ENCODE measurements at regions not wholly inside any gene's neighbourhood (a gene's known extent, or its start where the extent isn't known, plus 50 kb on each side); places are given as distances from the start of the nearest gene placed in this dataset.
A peak's percentile ranks its signal among the peaks of the same experiment; 100 is the strongest.

DNA sequence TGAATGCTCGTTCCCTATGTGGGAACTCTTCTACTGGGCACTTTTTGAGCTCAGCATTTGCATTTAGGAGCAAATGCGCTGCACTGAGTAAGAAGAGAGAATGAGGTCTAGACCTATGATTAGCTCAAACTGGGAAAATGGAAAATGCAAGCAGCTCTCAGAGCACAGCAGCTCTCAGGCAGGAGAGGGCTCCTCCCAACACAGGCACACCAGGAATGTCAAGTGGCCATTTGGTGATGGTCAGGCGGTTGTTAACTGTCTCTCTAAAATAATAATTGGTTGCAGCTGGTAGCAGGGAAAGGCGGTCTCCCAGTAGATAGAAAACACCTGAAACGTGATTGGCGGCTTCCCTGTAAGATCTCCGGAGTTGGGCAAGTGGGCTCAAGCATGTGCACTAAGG is 162.0 kb upstream of the ECI2 start:
- TF ChIP-seq, protein P1, sequence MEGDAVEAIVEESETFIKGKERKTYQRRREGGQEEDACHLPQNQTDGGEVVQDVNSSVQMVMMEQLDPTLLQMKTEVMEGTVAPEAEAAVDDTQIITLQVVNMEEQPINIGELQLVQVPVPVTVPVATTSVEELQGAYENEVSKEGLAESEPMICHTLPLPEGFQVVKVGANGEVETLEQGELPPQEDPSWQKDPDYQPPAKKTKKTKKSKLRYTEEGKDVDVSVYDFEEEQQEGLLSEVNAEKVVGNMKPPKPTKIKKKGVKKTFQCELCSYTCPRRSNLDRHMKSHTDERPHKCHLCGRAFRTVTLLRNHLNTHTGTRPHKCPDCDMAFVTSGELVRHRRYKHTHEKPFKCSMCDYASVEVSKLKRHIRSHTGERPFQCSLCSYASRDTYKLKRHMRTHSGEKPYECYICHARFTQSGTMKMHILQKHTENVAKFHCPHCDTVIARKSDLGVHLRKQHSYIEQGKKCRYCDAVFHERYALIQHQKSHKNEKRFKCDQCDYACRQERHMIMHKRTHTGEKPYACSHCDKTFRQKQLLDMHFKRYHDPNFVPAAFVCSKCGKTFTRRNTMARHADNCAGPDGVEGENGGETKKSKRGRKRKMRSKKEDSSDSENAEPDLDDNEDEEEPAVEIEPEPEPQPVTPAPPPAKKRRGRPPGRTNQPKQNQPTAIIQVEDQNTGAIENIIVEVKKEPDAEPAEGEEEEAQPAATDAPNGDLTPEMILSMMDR (IDR thresholded peaks at IDR 0.05), result no peak
- DNase-seq (ENCODE audit: low spot score) (no peak), ATAC-seq (ENCODE audit: low FRiP score) (no peak)

DNA sequence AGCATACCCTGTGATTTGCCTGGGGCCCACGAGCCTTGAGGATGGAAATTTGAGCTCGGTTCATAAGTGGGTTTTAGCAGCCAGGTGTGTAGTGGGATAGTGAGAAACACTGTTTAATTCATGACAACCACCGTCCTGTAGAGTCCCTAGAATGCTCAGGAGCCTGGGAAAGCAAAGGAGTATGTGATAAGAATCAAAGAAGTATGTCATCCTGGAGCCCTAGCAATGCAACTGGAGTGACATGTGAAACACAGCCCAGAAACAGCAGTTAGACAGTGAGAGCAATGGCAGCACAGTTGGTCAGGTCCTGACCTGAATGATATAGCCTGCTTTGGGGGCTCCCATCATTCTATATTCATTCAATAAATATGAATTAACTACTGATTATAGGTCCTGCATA is 161.2 kb upstream of the ECI2 start:
- TF ChIP-seq, protein P1 (IDR thresholded peaks at IDR 0.05), result no peak
- ATAC-seq (ENCODE audit: low FRiP score) (no peak), DNase-seq (ENCODE audit: low spot score) (no peak)

DNA sequence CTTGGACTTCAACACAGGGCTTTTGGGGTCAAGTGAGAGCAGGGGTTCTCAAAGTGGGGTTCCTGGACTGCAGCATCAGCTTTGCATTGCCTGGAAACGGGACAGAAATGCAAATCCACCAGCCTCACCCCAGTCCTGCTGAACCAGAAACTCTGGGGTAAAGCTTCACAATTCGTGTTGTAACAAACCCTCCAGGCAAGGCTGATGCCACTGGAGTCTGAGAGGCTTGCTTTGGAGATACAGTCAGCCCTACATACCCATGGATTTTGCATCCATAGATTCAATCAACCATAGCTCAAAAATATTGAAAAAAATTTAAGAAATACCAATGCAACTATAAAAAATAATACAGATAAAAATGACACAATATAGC is 160.4 kb upstream of the ECI2 start:
- DNase-seq (ENCODE audit: low spot score) (no peak), ATAC-seq (ENCODE audit: low FRiP score) (no peak)
- TF ChIP-seq, protein P1 (IDR thresholded peaks at IDR 0.05), result no peak

DNA sequence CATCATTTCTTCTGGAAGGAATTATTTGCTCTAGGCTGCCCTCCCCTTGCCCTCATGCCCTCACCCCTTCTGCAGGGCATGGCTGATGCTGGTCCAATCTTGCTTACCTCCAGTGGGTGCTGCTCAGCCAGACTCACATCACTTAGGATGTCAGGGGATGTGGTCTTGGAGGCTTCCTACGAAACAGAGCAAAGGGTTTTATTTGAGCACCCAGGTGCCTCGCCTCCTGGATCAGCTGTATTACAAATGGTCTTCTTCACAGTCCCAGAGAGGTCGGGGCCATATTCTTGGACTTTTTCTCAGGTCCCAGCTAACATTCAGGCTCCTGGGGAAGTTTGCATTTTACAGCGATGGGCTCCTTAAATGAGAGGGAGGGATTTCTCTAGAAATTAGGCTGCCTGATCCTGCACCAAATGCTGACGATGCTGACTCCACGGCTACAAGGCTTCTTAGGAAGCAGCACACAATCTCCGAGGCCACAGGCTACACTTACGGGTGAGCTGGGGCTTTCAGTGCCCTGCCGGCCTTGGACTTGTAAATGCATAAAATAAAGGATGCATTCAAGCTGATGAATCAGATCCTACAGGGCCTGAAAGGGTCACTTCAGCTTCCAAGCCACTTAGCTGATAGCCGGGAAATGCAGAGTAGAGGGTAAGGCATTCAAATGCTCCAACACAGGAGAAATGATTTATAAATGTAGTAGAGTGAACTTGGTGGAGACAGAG is 159.8 kb upstream of the ECI2 start:
- ATAC-seq (ENCODE audit: low FRiP score), result no peak
- DNase-seq (ENCODE audit: low spot score), result no peak
- TF ChIP-seq, protein P1 (IDR thresholded peaks at IDR 0.05), result no peak

DNA sequence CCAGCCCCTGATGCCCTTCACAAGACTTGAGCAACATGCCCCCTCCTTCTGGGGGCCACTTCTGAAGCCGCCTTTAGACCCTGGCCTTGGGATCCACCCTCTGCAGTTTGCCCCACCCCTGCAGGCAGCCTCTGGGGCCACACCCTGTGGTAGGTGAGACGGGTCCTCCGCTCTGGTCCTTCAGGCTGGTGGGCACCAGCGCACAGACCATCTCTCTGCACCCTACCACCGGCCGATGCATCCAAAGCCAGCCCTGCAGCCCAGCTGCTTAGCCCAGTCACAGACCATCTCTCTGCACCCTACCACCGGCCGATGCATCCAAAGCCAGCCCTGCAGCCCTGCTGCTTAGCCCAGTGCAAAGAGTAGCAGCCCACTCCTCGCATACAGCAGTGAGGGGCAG is 159.3 kb upstream of the ECI2 start:
- TF ChIP-seq, protein P1 (IDR thresholded peaks at IDR 0.05), result no peak
- ATAC-seq (ENCODE audit: low FRiP score), result no peak
- no peak for DNase-seq (ENCODE audit: low spot score)

DNA sequence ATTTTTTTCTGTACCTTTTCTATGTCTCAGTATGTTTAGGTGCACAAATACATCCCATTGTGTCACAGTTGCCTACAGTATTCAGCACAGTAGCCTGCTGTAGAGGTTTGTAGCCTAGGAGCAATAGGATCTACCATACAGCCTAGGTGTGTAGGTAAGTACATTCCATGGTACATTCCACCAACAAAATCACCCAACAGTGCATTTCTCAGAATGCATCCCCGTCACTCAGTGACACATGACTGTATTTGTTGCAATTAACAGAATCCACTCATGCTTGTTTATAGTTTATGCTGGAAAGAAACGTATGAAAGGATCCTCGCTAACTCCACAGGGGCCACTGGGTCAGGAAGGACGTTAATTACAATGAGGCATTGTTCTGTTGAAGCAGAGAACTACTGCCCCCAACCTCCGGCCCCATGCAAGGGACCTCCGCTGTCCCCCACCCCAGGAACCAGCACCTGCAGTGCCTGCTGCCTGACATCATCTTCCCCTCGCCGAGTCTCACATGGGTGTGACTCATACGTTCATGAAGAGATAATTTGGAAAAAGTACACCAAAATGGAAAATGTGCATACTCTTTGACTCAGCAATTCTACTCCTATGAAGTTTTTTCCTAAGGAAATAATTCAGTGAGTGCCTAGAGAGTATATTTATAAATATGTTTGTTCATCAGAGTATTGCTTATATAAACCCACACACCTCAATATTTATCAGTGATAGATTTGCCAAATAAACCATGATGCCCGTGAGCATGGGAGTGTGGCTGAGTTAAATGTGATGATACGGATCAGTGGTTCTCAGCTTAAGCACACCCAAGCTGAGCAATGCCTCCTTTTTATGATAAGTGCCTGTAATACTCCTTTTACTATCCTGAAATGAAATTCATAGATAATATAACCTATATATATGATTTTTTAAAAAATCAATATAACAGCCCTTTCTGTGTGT is 156.4 kb upstream of the ECI2 start:
- peak; percentile 37 for ATAC-seq (ENCODE audit: low FRiP score)
- TF ChIP-seq, protein P1 (IDR thresholded peaks at IDR 0.05), result no peak

More for the DNA sequence above, 156.4 kb upstream of the ECI2 start:
- DNase-seq (ENCODE audit: low spot score), result no peak
